Activated CD8-positive, alpha-beta T cell treated with anti-CD3 and anti-CD28 coated beads for 36 hours (primary cell): ENCODE measurements at regions not wholly inside any gene's neighbourhood (a gene's known extent, or its start where the extent isn't known, plus 50 kb on each side); places are given as distances from the start of the nearest gene placed in this dataset.

Experiments used
- ATAC-seq: fragments of 200-7000 bp; cut with Tn5 transposase; one replicate; pipeline ENCODE4 v1.10.0; 2021; ENCODE audit warnings: mild to moderate bottlenecking, moderate library complexity
- CTCF ChIA-PET: fragments of 350-600 bp; sonication (Branson Sonifier 250); formaldehyde crosslinking; loops from one replicate; lab custom pipeline; 2021; ENCODE audit warnings: antibody characterized with exemption; lab: Charles Lee
- POLR2A ChIA-PET: fragments of 350-600 bp; sonication (Branson Sonifier 250); formaldehyde crosslinking; loops from one replicate; lab custom pipeline; 2021; ENCODE audit warnings: antibody characterized with exemption; lab: Charles Lee
- DNase-seq: peaks from one replicate; pipeline ENCODE4 v3.0.0-alpha.2; 2020
- H3K27ac Mint-ChIP-seq: one replicate; pipeline ENCODE4 v1.8.0; 2021; ENCODE audit warnings: mild to moderate bottlenecking, mixed read lengths
- H3K27me3 Mint-ChIP-seq: one replicate; pipeline ENCODE4 v1.8.0; 2021; ENCODE audit warnings: mixed read lengths
- H3K36me3 Mint-ChIP-seq: one replicate; pipeline ENCODE4 v1.8.0; 2021; ENCODE audit warnings: low read depth, mixed read lengths
- H3K4me1 Mint-ChIP-seq: one replicate; pipeline ENCODE4 v1.8.0; 2021; ENCODE audit warnings: low read depth, mixed read lengths
- H3K4me3 Mint-ChIP-seq: one replicate; pipeline ENCODE4 v1.8.0; 2021; ENCODE audit warnings: mild to moderate bottlenecking, moderate library complexity, mixed read lengths
- H3K9me3 Mint-ChIP-seq: one replicate; pipeline ENCODE4 v1.8.0; 2021; ENCODE audit warnings: mixed read lengths
- CTCF ChIP-seq: fragments of 200-600 bp; IDR thresholded peaks from one replicate; pipeline ENCODE4 v1.8.0; 2022; ENCODE audit warnings: antibody characterized with exemption, mild to moderate bottlenecking
- intact Hi-C: fragments of 100-400 bp; cut with micrococcal nuclease; formaldehyde crosslinking; loops from one replicate; pipeline ENCODE4 v1.10.0; 2022

GRCh38 chrX:63441717-63442116, 90.6 kb upstream of the SPIN4 start:
- H3K36me3 Mint-ChIP-seq = peaks cover 18% of the 10 kb centered on the region
- no peak overlapping the region for H3K27ac Mint-ChIP-seq
- intact Hi-C loops = no loop called here
- peaks cover 15% of the 10 kb centered on the region for H3K9me3 Mint-ChIP-seq
- no peak for DNase-seq
- no peak overlapping the region for H3K4me3 Mint-ChIP-seq
- H3K4me1 Mint-ChIP-seq = no peaks in the 10 kb centered on the region
- H3K27me3 Mint-ChIP-seq = no peaks in the 10 kb centered on the region
- ChIA-PET POLR2A (no interaction called here), CTCF (no interaction called here)
- ATAC-seq = no peak
- TF ChIP-seq CTCF = no peak

GRCh38 chrX:63439580-63439979, 88.4 kb upstream of the SPIN4 start:
- no peak for TF ChIP-seq CTCF
- Mint-ChIP-seq H3K9me3 (peaks cover 15% of the 10 kb centered on the region), H3K36me3 (peaks cover 18% of the 10 kb centered on the region), H3K4me1 (no peaks in the 10 kb centered on the region), H3K27me3 (no peaks in the 10 kb centered on the region), H3K27ac (no peak overlapping the region), H3K4me3 (no peak overlapping the region)
- no peak for ATAC-seq
- ChIA-PET CTCF (no interaction called here), POLR2A (no interaction called here)
- no peak for DNase-seq
- intact Hi-C loops = no loop called here

- DNase-seq (no peak), ATAC-seq (no peak)
- Mint-ChIP-seq H3K27ac (no peak overlapping the region), H3K36me3 (peaks cover 17% of the 10 kb centered on the region), H3K4me1 (no peaks in the 10 kb centered on the region), H3K9me3 (peaks cover 9% of the 10 kb centered on the region), H3K4me3 (no peak overlapping the region), H3K27me3 (no peaks in the 10 kb centered on the region)
- ChIA-PET CTCF (no interaction called here), POLR2A (no interaction called here)
- no peak for TF ChIP-seq CTCF
- intact Hi-C loops = no loop called here
These were observed 85.7 kb upstream of the SPIN4 start for GRCh38 chrX:63436865-63437264.

GRCh38 chrX:63434665-63435064, 83.5 kb upstream of the SPIN4 start:
- peaks cover 14% of the 10 kb centered on the region for H3K36me3 Mint-ChIP-seq
- ATAC-seq = no peak
- no peak overlapping the region for H3K4me3 Mint-ChIP-seq
- ChIA-PET CTCF (no interaction called here), POLR2A (no interaction called here)
- no peaks in the 10 kb centered on the region for H3K4me1 Mint-ChIP-seq
- H3K27me3 Mint-ChIP-seq = no peaks in the 10 kb centered on the region
- DNase-seq = no peak
- intact Hi-C loops = no loop called here
- H3K27ac Mint-ChIP-seq = no peak overlapping the region
- H3K9me3 Mint-ChIP-seq = peaks cover 4% of the 10 kb centered on the region
- no peak for TF ChIP-seq CTCF

GRCh38 chrX:63434206-63434605, 83.1 kb upstream of the SPIN4 start:
- DNase-seq = no peak
- H3K27me3 Mint-ChIP-seq = no peaks in the 10 kb centered on the region
- no peak for TF ChIP-seq CTCF
- intact Hi-C loops = no loop called here
- CTCF ChIA-PET = no interaction called here
- no peak overlapping the region for H3K27ac Mint-ChIP-seq
- H3K4me3 Mint-ChIP-seq = no peak overlapping the region
- POLR2A ChIA-PET = no interaction called here
- H3K36me3 Mint-ChIP-seq = peaks cover 14% of the 10 kb centered on the region
- peaks cover 4% of the 10 kb centered on the region for H3K9me3 Mint-ChIP-seq
- no peaks in the 10 kb centered on the region for H3K4me1 Mint-ChIP-seq
- no peak for ATAC-seq
